NCI-H2107 (cell line): ENCODE measurements at regions not wholly inside any gene's neighbourhood (a gene's known extent, or its start where the extent isn't known, plus 50 kb on each side); places are given as distances from the start of the nearest gene placed in this dataset.
A peak's percentile ranks its signal among the peaks of the same experiment; 100 is the strongest.

Source experiments
- DNase-seq: peaks from one replicate; lab custom pipeline; 2025; lab: John Stamatoyannopoulos, UW

- peak; percentile 13 for DNase-seq
These were observed 65.0 kb upstream of the SLC2A12 start for GRCh38 chr6:134117409-134117808.

DNA sequence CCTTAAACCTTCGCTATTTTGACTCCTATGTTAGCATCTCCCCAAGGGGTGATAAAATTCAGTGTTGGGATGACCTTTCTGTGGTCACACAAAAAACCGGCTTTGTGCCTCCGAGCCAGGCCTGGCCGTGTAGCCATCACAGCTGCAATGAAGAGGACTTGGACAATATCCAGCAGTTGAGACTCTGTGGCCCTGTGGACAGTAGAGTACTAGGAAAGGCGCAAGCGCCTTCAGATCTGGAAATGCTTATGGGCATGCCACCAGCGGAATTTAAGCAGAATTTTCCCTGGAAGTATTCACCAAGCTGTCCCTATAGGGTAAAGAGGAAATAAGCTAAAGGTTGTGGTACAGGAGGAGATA is 63.3 kb upstream of the SLC2A12 start:
- DNase-seq = no peak

DNA sequence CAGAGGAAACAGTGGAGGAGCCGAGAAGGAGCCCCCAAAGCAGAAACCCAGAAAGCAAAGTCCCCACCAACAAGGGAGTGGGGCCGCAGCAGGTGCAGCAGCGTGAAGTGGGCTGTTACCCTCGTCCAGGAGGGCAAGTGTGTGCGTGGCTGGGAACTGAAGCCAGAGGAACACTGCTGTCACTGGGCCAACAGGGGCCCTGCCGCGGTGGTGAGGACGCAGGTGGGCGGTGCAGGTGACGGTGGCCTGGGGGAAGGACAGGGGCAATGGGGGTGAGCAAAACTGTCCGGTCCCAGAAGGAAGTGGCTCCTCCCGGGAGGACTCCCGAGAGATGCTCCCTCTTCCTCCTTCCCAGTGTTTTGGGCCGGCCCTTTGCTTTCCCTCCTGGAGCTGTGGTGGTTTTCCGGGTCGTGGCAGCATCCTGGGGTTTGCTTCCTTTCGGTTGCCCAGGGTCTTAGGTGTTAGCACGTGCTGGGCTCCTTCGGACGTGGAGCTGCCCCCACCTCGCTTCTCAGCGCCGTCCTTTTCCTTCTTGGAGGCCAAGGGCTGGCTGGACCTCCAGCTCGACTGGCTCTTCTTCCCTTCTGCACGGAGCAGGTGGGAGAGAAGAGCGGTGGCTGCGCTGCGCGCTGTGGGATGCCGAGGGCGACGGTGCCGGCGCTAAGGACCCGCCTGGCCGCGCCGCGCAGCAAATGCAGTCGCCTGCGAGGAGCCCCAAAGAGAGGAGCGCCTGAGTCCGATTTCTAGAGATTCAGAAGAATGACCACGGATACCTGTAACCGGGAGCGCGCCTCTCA is 62.7 kb upstream of the SLC2A12 start:
- no peak for DNase-seq

- no peak for DNase-seq
These were observed 62.1 kb upstream of the SLC2A12 start for GRCh38 chr6:134114489-134114888.

DNA sequence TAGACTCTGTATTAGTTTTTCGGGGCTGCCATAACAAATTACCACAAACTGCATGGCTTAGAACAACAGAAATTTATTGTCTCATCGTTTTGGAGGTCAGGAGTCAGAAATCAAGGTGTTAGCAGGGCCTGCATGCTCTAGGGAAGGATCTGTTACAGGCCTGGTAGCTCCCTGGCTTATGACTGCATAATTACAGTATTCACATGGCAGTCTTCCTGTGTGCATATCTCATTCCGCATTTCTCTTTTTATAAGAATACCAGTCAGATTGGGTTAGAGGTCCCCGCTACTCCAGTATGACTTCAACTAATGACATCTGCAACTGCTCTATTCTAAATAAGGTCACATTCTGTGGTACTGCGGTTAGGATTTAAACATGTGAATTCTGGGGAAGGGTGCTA is 59.3 kb upstream of the SLC2A12 start:
- DNase-seq = no peak

DNA sequence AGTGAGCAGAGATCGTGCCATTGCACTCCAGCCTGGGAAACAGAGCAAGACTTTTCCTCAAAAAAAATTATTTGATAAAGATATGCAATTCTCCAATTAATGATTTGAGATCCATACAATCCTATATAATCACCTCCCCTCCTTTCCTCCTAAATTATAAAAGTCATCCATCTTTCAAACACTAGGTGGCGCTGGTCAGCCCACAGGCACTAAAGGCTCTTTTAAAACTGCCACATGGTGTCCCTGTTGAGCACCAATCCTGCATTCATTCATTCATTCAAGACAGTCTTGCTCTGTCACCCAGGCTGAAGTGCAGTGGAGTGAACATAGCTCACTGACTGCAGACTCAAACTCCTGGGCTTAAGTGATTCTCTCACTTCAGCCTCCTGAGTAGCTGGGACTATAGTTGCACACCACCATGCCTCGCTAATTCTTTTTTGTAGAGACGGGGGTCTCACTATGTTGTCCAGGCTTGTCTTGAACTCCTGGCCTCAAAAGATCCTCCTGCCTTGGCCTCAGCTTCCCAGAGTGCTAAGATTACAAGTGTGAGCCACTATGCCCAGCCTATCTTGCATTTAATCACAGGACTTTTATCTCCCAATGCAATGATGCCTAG is 58.7 kb upstream of the SLC2A12 start:
- DNase-seq = peak; percentile 11

DNA sequence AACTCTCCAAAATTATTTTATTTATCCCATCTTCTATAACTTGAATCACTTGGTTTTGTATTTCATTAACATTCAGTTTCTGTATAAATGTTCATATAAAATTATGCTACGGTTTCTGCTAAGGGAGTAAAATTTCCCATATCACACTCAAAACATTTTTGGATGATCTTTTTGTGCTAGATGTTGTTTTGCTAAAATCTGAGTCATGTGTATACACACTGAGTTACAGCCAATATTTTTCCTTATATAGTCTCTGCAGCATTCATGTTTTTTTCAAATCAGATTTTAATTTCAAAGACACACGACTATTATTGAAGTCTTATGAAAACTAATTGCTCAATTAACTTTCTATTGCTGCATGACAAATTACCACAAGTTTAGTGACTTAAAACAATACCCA is 54.3 kb upstream of the SLC2A12 start:
- no peak for DNase-seq

- no peak for DNase-seq
These were observed 53.5 kb upstream of the SLC2A12 start for GRCh38 chr6:134105940-134106339.

DNA sequence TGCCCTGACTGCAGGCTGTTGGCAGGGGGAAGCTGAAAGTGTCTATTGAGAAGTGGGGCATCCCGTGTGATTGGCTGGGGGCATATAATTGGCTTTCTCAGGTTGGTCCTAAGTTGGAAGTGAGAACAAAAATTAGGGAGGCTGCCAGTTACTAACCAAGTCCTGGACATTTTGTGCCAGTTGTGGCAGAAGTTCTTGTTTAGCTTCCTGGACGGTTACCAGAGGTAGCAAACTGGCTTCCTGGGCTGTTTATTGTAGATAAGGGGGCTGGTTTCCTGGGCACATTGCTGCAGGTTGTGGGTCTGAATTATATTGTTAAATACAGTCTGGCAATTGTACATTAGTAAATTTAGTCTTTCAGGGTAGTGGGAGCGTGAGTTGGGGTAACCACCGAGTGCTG is 50.6 kb upstream of the SLC2A12 start:
- no peak for DNase-seq
